GM12891 (cell line): ENCODE measurements at regions not wholly inside any gene's neighbourhood (a gene's known extent, or its start where the extent isn't known, plus 50 kb on each side); places are given as distances from the start of the nearest gene placed in this dataset.

Experiments used
- POLR2A ChIP-seq: IDR thresholded peaks from 2 replicates; pipeline ENCODE4 v1.6.1; 2011; ENCODE audit warnings: low read depth, low read length, control low read depth
- TAF1 ChIP-seq: IDR thresholded peaks from 2 replicates; pipeline ENCODE4 v1.6.1; 2011; ENCODE audit warnings: low read depth, low read length, control low read depth

GRCh38 chr13:86313421-86313820, 514.2 kb upstream of the SLITRK6 start:
- TF ChIP-seq TAF1 (no peak), POLR2A (no peak)
